HK-2 (cell line): ENCODE measurements at regions not wholly inside any gene's neighbourhood (a gene's known extent, or its start where the extent isn't known, plus 50 kb on each side); places are given as distances from the start of the nearest gene placed in this dataset.

ENCODE experiments used
- DNase-seq: peaks from one replicate; pipeline ENCODE4 v3.0.0-alpha.2; 2018; ENCODE audit not compliant: unreplicated experiment

- no peak for DNase-seq
Measured at GRCh38 chr5:175170899-175171298, 273.1 kb downstream of the DRD1 start.

- no peak for DNase-seq
Measured at GRCh38 chr5:175168882-175169507, 275.0 kb downstream of the DRD1 start.

DNA sequence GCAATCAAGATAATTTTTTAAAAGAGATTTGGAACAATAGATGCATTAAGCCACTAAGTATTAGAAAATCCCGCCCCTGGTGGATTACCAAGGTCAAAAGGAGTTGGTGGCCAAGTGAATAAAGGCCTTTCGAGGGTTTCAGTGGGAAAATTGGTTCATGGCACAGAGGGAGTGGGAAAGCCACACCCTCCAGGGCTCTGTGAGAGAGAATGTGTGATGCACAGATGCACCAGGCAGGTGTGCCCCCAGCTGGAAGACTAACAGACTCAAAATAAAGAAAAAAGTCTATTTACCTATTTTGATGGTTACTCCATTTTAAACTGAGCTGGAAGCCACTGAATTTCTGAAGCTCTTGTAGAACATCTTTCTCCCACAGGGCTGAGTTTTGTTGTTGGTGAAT lies 278.0 kb downstream of the DRD1 start:
- DNase-seq, result no peak

GRCh38 chr5:175163586-175164275 lies 280.3 kb downstream of the DRD1 start:
- DNase-seq, result no peak

GRCh38 chr5:175162036-175162435 lies 281.9 kb downstream of the DRD1 start:
- DNase-seq, result no peak

DNA sequence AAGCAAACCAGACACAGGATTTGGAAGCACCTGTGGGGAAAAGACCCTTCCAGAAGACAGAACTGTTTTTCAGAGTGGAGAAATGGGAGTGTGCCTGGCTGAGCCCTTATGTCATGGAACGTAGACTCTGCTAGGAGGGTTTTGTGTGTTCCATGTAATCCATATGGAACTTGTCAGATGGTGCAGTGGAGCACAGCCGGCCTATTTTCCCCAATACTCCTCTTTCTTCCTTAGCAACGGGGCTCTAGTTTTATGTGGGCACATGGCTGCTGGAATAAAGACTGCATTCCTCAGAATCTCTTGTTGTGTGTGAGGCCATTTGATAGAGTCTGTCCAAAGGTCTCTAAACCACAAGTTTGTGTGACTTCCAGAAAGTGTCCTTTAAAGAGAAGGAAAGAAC lies 284.0 kb downstream of the DRD1 start:
- no peak for DNase-seq

DNA sequence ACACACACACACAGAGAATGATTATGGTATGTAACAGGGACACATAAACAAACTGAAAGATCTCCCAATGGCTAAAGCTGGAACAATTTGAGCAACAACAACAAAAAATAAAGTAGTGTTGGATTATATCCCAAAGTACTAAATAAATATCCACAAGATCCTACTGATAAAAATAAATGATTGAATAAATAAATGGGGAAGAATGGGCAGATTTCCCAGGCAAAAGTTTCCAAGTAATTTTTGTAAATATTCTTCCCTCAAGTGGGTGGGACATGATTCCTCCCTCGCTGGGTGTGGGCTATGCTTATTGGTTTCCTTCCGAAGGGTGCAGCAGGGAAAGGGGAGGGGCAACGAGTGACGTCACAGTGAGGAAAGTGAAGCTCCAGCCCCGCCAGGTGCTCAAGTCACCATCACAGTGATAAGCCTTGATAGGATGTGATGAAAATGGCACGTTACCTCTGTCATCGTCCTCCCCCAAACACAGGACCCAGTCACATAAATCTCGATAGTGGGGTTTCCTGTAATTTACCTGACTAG lies 295.3 kb downstream of the DRD1 start:
- DNase-seq, result no peak

DNA sequence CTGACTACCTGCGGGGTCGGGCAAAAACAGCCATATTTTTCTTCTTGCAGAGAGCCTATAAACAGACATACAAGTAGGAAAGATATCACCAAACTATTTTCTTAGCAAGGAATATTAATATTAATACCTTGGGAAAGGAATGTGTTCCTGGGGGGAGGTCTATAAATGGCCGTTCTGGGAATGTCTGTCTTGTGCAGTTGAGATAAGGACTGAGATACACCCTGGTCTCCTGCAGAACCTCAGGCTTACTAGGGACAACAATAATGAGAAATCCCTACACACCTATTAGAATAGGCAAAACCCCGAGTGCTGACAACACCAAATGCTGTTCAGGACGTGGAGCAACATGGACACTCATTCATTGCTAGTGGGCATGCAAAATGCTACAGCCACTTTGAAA lies 297.2 kb downstream of the DRD1 start:
- no peak for DNase-seq

DNA sequence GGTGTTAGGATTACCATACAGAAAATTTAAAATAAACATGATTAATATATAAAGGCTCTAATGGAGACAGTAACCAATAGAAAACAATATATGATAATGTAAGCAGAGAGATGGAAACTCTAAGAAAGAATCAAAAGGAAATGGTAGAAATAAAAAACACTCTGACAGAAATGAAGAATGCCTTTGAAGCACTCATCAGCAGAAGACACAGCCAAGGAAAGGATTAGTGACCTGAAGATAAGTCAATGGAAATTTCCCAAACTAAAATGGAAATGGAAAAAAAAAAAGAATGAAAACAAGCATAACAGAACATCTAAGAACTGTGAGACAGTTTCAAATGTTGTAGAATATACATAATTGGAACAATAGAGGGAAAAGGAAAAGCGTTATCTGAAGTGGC lies 302.6 kb downstream of the DRD1 start:
- DNase-seq, result no peak

DNA sequence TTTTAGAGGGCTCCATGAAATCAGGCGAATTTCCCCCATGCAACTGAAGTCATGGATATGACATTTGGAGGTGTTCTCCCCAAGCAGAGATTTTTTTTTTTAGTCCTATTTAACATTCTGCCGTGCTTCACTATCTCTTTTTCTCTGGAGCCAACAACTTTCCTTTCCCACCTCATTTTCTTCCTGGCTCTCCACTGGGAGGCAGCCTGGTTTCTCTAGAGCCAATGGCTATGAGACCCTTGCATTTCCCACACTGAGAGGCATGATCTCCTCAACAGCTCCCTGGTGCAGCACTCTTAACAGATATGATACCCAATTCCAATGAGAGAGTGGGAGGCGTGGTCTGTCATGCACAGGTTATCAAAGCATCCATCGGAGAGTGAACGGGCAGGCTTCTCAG lies 310.8 kb downstream of the DRD1 start:
- no peak for DNase-seq

- DNase-seq, result no peak
Measured at GRCh38 chr5:175131432-175131831, 312.6 kb downstream of the DRD1 start.

DNA sequence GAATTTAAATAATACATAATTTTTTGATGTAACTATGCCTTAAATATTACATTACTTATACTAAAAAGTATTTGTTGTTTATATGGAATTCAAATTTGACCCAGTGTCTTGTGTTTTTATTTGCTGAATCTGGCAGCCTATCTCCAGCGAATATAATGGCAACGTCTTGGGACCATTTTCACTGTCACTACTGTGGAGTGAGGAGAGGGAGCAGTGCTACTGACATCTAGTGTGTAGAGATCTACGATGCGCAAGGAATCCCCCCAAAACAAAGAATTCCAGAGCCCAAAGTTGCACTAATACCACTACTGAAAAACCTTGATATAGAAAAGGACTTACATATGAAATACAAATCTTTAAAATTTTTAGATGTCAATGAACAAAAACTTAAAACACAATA lies 314.4 kb downstream of the DRD1 start:
- no peak for DNase-seq

DNA sequence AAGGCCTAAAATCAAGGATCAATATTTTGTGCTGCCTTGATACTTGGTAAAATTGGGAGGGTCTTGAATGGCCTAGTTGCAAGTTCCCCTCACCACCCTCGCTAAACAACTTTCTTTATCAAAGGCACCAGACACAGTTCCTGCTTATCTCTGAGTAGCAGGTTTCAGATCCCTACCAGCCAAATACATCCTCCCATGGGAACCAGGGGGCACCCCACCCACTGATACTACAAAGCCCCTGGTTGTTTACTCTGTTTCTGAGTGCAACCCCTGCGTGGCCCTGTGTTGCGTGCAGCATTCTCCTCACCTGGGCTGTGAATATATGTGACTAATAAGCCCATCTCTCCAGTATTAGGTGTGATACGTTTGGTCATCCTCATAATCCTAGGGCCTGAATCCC lies 314.9 kb downstream of the DRD1 start:
- no peak for DNase-seq

- no peak for DNase-seq
Measured at GRCh38 chr5:175124821-175125220, 319.2 kb downstream of the DRD1 start.

GRCh38 chr5:175124251-175124813 lies 319.6 kb downstream of the DRD1 start:
- no peak for DNase-seq

- no peak for DNase-seq
Measured at GRCh38 chr5:175123542-175123941, 320.4 kb downstream of the DRD1 start.

DNA sequence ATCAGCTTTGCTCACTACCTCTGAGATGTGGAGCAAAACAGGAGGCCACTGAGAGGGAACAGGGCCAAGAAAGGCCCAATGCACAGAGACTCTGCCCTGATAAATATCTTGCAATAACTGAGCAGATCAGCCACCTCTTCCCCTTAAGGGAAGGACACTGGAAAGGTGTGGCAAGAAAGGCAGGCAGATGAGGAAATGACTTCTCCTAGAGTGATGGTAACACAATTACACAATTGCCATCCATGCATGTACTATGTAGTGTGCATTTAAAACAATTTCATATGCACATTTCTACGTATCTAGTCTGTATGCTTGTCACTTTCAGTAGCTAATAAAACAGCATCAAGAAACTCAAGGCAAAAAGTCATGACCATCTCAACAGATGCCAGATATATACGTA lies 322.5 kb downstream of the DRD1 start:
- no peak for DNase-seq

GRCh38 chr5:175120412-175120811 lies 323.6 kb downstream of the DRD1 start:
- no peak for DNase-seq

DNA sequence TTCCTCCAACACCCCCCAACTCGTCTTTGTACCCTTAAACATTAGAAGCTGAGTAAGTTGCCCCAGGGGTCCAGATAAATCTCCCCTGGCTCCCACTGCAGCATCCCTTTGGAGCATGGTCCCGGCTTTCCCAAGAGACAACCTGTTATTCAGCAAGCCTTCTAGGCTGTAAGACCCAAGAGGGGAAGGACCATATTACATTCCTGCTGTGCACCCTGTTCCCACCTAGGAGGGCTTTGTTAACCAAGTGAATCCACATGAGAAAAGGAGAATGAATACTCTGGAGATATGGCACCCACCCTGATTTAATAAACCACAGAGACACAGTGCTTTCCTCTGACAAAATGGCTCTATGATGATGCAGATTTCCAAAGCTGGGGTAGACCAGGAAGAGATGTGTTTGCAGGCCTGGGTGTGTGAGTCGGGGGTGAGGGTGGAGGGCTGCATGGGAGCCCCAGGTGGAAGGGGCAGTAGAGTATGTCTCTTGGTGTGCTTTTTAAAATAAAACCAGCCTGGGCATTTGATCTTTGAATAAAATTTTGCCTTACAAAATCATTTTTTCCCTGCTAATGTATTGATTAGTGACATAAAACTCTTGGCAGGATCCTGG lies 325.2 kb downstream of the DRD1 start:
- DNase-seq, result no peak

GRCh38 chr5:175116466-175117048 lies 327.4 kb downstream of the DRD1 start:
- DNase-seq, result no peak

GRCh38 chr5:175115831-175116230 lies 328.2 kb downstream of the DRD1 start:
- no peak for DNase-seq

GRCh38 chr5:175113947-175114346 lies 330.0 kb downstream of the DRD1 start:
- DNase-seq, result no peak
